ENCODE measurements at regions not wholly inside any gene's neighbourhood (a gene's known extent, or its start where the extent isn't known, plus 50 kb on each side); places are given as distances from the start of the nearest gene placed in this dataset.
"Not testable (repeated sequence)": the region's sequence is repeated elsewhere in the genome, so short reads cannot be mapped to it uniquely, and the experiment has no call there.

GRCh38 chr17:63282455-63282854 is 163.7 kb downstream of the CYB561 start:
- no peak for DNase-seq (ENCODE audit: low read depth in 2 of 2)
- no peak for TF ChIP-seq CTCF (IDR thresholded peaks at IDR 0.05; ENCODE audit: low read depth, low read length)
- H3K4me3 ChIP-seq (replicated peaks in 1 of 2; ENCODE audit: low read depth in 2 of 2, low read length in 2 of 2), result no peak overlapping the region

- no peak overlapping the region for H3K4me3 ChIP-seq (replicated peaks in 1 of 2; ENCODE audit: low read depth in 2 of 2, low read length in 2 of 2)
- DNase-seq (ENCODE audit: low read depth in 2 of 2), result no peak
- no peak for TF ChIP-seq CTCF (IDR thresholded peaks at IDR 0.05; ENCODE audit: low read depth, low read length)
These were observed 160.6 kb downstream of the CYB561 start for GRCh38 chr17:63285551-63285950.

GRCh38 chr17:63286254-63286653 is 159.9 kb downstream of the CYB561 start:
- no peak overlapping the region for H3K4me3 ChIP-seq (replicated peaks in 1 of 2; ENCODE audit: low read depth in 2 of 2, low read length in 2 of 2)
- no peak for TF ChIP-seq CTCF (IDR thresholded peaks at IDR 0.05; ENCODE audit: low read depth, low read length)
- no peak for DNase-seq (ENCODE audit: low read depth in 2 of 2)

- not testable (repeated sequence) for DNase-seq (ENCODE audit: low read depth in 2 of 2); H3K4me3 ChIP-seq (replicated peaks in 1 of 2; ENCODE audit: low read depth in 2 of 2, low read length in 2 of 2)
These were observed 159.1 kb downstream of the CYB561 start for GRCh38 chr17:63287006-63287405.

GRCh38 chr17:63289931-63290330 is 156.2 kb downstream of the CYB561 start:
- no peak for TF ChIP-seq CTCF (IDR thresholded peaks at IDR 0.05; ENCODE audit: low read depth, low read length)
- no peak overlapping the region for H3K4me3 ChIP-seq (replicated peaks in 1 of 2; ENCODE audit: low read depth in 2 of 2, low read length in 2 of 2)
- no peak for DNase-seq (ENCODE audit: low read depth in 2 of 2)

GRCh38 chr17:63290351-63290750 is 155.8 kb downstream of the CYB561 start:
- DNase-seq (ENCODE audit: low read depth in 2 of 2), result no peak
- no peak for TF ChIP-seq CTCF (IDR thresholded peaks at IDR 0.05; ENCODE audit: low read depth, low read length)
- H3K4me3 ChIP-seq (replicated peaks in 1 of 2; ENCODE audit: low read depth in 2 of 2, low read length in 2 of 2), result no peak overlapping the region

GRCh38 chr17:63290784-63291183 is 155.3 kb downstream of the CYB561 start:
- DNase-seq (ENCODE audit: low read depth in 2 of 2), result no peak
- H3K4me3 ChIP-seq (replicated peaks in 1 of 2; ENCODE audit: low read depth in 2 of 2, low read length in 2 of 2), result no peak overlapping the region
- no peak for TF ChIP-seq CTCF (IDR thresholded peaks at IDR 0.05; ENCODE audit: low read depth, low read length)
